Ishikawa (cell line): ENCODE measurements at regions not wholly inside any gene's neighbourhood (a gene's known extent, or its start where the extent isn't known, plus 50 kb on each side); places are given as distances from the start of the nearest gene placed in this dataset.

Source experiments
- CEBPB ChIP-seq: IDR thresholded peaks from 2 replicates; pipeline ENCODE4 v1.6.1; 2012
- CREB1 ChIP-seq: IDR thresholded peaks from 2 replicates; pipeline ENCODE4 v1.6.1; 2012; ENCODE audit warnings: low read depth
- EGR1 ChIP-seq: IDR thresholded peaks from 2 replicates; pipeline ENCODE4 v1.6.1; 2012
- EP300 ChIP-seq: IDR thresholded peaks from 2 replicates; pipeline ENCODE4 v1.6.1; 2012; ENCODE audit warnings: borderline replicate concordance
- FOXM1 ChIP-seq: IDR thresholded peaks from 2 replicates; pipeline ENCODE4 v1.6.1; 2012; ENCODE audit warnings: low read depth, borderline replicate concordance
- NFIC ChIP-seq: IDR thresholded peaks from 2 replicates; pipeline ENCODE4 v1.6.1; 2012
- RAD21 ChIP-seq: IDR thresholded peaks from 2 replicates; pipeline ENCODE4 v1.6.1; 2012; ENCODE audit warnings: low read depth
- REST ChIP-seq: IDR thresholded peaks from 2 replicates; pipeline ENCODE4 v1.6.1; 2012; ENCODE audit warnings: low read depth, mild to moderate bottlenecking
- TAF1 ChIP-seq: IDR thresholded peaks from 2 replicates; pipeline ENCODE4 v1.6.1; 2012; ENCODE audit warnings: low read depth, mild to moderate bottlenecking
- TCF12 ChIP-seq: IDR thresholded peaks from 2 replicates; pipeline ENCODE4 v1.6.1; 2012; ENCODE audit warnings: low read depth
- TEAD4 ChIP-seq: IDR thresholded peaks from 2 replicates; pipeline ENCODE4 v1.6.1; 2012
- YY1 ChIP-seq: IDR thresholded peaks from 2 replicates; pipeline ENCODE4 v1.6.1; 2012; ENCODE audit warnings: low read depth
- ZBTB7A ChIP-seq: IDR thresholded peaks from 2 replicates; pipeline ENCODE4 v1.6.1; 2012; ENCODE audit warnings: low read depth
- TF ChIP-seq, protein P1 (sequence below): IDR thresholded peaks from 2 replicates; pipeline ENCODE4 v1.6.1; 2012
- TF ChIP-seq, protein P2 (sequence below): IDR thresholded peaks from 2 replicates; pipeline ENCODE4 v1.6.1; 2012

DNA sequence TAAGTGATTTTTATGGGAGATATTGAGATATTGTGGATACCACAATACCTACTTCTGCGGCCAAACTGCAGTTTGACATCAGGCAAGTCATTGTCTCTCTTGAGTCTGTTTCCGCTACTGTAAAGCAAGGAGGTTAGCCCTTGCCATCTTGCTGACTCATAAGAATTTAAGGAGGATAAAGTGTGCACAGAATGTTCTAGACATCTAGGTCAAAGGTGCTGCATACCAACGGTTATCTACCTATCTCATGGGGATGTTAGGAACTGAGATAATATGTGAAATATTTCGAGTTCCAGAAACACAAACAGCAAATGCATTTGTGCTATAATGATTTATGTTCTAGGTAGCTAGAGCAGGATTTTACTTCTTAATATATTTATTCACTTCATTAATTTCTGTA, 211.5 kb upstream of the NR3C2 start:
- TF ChIP-seq REST (no peak), YY1 (no peak), EGR1 (no peak), ZBTB7A (no peak), EP300 (no peak)
- TF ChIP-seq, protein P1, sequence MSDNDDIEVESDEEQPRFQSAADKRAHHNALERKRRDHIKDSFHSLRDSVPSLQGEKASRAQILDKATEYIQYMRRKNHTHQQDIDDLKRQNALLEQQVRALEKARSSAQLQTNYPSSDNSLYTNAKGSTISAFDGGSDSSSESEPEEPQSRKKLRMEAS: no peak

DNA sequence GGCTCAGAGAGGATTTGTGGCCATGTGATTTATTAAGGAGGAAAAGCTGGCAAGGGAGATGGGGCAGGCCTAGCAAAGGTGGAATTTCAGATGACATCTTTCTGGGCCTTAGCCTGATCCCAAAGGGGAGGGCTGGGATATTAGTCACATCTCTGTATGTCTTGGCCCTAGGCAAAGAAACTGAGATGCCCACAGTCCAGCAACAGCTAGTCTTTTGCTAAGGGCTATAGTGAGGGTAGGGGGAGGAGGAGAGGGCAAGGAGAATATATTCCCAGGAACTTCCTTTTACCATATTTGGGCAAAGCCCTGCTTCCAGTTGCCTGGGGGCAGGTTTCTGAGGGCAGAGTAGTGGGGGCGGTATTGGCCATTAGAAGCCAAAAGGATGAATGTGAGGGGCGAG, 209.8 kb upstream of the NR3C2 start:
- no peak for TF ChIP-seq CEBPB
- TF ChIP-seq YY1: no peak
- no peak for TF ChIP-seq RAD21
- TF ChIP-seq, protein P1: no peak
- no peak for TF ChIP-seq NFIC
- TF ChIP-seq TCF12: no peak
- no peak for TF ChIP-seq ZBTB7A
- no peak for TF ChIP-seq EGR1
- TF ChIP-seq CREB1: no peak
- TF ChIP-seq EP300: no peak
- TF ChIP-seq, protein P2, sequence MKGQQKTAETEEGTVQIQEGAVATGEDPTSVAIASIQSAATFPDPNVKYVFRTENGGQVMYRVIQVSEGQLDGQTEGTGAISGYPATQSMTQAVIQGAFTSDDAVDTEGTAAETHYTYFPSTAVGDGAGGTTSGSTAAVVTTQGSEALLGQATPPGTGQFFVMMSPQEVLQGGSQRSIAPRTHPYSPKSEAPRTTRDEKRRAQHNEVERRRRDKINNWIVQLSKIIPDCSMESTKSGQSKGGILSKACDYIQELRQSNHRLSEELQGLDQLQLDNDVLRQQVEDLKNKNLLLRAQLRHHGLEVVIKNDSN: no peak
- no peak for TF ChIP-seq TEAD4
- TF ChIP-seq FOXM1: no peak
- TF ChIP-seq TAF1: no peak
- no peak for TF ChIP-seq REST

DNA sequence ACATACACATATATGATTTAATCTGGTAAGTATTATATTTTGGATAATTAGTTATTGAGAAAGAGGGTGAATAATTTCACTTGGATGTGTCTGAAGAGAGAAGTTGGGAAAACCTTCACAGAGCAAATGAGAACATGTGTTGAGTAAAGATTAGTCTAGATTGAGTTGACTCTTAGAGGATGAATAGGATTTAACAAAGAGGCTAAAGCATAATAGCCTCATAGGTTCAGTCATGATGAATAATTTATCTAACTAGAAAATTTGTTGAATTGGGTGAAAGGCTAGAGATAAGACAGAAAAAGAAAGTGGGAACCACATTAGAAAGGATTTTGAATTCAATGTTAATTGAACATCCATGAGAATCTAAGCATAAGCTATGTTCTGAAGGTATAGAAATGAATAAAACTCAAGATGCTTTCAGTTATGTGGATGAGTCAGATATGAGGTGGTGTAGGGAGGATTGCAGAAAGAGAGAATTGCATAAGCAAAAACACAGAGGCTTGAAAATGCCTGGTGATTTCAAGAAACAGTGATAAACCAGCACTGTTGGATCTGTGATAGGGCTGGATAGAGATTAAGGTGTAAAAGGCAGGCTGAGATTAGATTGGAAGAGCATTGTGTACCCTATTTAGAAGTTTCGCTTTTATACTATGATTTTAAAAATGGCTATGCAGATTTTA, 207.6 kb upstream of the NR3C2 start:
- TF ChIP-seq TEAD4 (no peak), CREB1 (no peak), FOXM1 (no peak), ZBTB7A (no peak), TCF12 (no peak), EP300 (no peak), CEBPB (no peak), YY1 (no peak), NFIC (no peak), TAF1 (no peak)
- TF ChIP-seq, protein P1: no peak
- TF ChIP-seq, protein P2: no peak

DNA sequence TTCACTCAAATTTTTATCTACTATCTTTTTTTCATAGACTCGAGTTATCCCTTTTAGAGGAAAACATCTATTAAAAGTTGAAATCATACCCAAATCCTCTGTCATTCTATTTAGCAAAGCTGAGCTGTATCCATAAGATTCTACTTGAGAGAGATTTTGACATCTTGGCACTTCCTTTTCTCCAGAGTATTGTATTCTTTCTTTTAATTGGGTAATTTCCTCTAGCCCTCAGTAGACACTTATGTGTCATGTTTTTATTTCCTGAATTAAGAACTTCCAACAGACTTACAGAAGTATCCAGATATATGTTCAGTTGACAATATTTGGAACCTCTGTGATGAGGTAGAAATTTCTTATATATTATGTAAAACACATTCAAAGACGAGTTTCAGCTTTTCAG, 201.6 kb upstream of the NR3C2 start:
- TF ChIP-seq CEBPB (no peak), TCF12 (no peak), RAD21 (no peak), FOXM1 (no peak), EGR1 (no peak), TAF1 (no peak), REST (no peak), EP300 (no peak), ZBTB7A (no peak), YY1 (no peak)
- TF ChIP-seq, protein P1: no peak
- TF ChIP-seq, protein P2: no peak
